ENCODE measurements at regions not wholly inside any gene's neighbourhood (a gene's known extent, or its start where the extent isn't known, plus 50 kb on each side); places are given as distances from the start of the nearest gene placed in this dataset.

GRCh38 chr7:25279705-25280104 is 51.4 kb upstream of the NPVF start:
- no peak for DNase-seq (ENCODE audit: low spot score)
- intact Hi-C loops (cut with DNase I) = no loop called here

- no peak for DNase-seq (ENCODE audit: low spot score)
These were observed 51.9 kb upstream of the NPVF start for GRCh38 chr7:25280181-25280580.

GRCh38 chr7:25282194-25282593 is 53.9 kb upstream of the NPVF start:
- no peak for DNase-seq (ENCODE audit: low spot score)
- intact Hi-C loops (cut with DNase I) = no loop called here

More at GRCh38 chr7:25280181-25280580, 51.9 kb upstream of the NPVF start:
- intact Hi-C loops (cut with DNase I) = no loop called here

GRCh38 chr7:25286756-25287155 is 58.5 kb upstream of the NPVF start:
- intact Hi-C loops (cut with DNase I) = no loop called here

GRCh38 chr7:25287291-25287690 is 59.0 kb upstream of the NPVF start:
- intact Hi-C loops (cut with DNase I) = no loop called here
- no peak for DNase-seq (ENCODE audit: low spot score)

More at GRCh38 chr7:25286756-25287155, 58.5 kb upstream of the NPVF start:
- DNase-seq (ENCODE audit: low spot score) = no peak

- DNase-seq (ENCODE audit: low spot score) = no peak
- intact Hi-C loops (cut with DNase I) = no loop called here
These were observed 60.4 kb upstream of the NPVF start for GRCh38 chr7:25288556-25289307.

- no peak for DNase-seq (ENCODE audit: low spot score)
- intact Hi-C loops (cut with DNase I) = no loop called here
These were observed 61.2 kb upstream of the NPVF start for GRCh38 chr7:25289518-25289917.

- intact Hi-C loops (cut with DNase I) = no loop called here
- no peak for DNase-seq (ENCODE audit: low spot score)
These were observed 66.3 kb upstream of the NPVF start for GRCh38 chr7:25294624-25295023.

GRCh38 chr7:25295387-25295786 is 67.1 kb upstream of the NPVF start:
- intact Hi-C loops (cut with DNase I) = no loop called here

GRCh38 chr7:25296086-25296485 is 67.8 kb upstream of the NPVF start:
- no peak for DNase-seq (ENCODE audit: low spot score)
- intact Hi-C loops (cut with DNase I) = no loop called here

More at GRCh38 chr7:25295387-25295786, 67.1 kb upstream of the NPVF start:
- no peak for DNase-seq (ENCODE audit: low spot score)

GRCh38 chr7:25297278-25297677 is 69.0 kb upstream of the NPVF start:
- intact Hi-C loops (cut with DNase I) = no loop called here
- DNase-seq (ENCODE audit: low spot score) = no peak

- intact Hi-C loops (cut with DNase I) = no loop called here
- DNase-seq (ENCODE audit: low spot score) = no peak
These were observed 75.2 kb upstream of the NPVF start for GRCh38 chr7:25303281-25304181.

- intact Hi-C loops (cut with DNase I) = no loop called here
- no peak for DNase-seq (ENCODE audit: low spot score)
These were observed 76.4 kb upstream of the NPVF start for GRCh38 chr7:25304691-25305090.

- no peak for DNase-seq (ENCODE audit: low spot score)
- intact Hi-C loops (cut with DNase I) = no loop called here
These were observed 77.5 kb upstream of the NPVF start for GRCh38 chr7:25305831-25306230.

GRCh38 chr7:25307624-25308023 is 79.3 kb upstream of the NPVF start:
- intact Hi-C loops (cut with DNase I) = no loop called here
- DNase-seq (ENCODE audit: low spot score) = no peak

- DNase-seq (ENCODE audit: low spot score) = no peak
- intact Hi-C loops (cut with DNase I) = no loop called here
These were observed 80.0 kb upstream of the NPVF start for GRCh38 chr7:25308246-25308645.

- intact Hi-C loops (cut with DNase I) = no loop called here
- DNase-seq (ENCODE audit: low spot score) = no peak
These were observed 80.8 kb upstream of the NPVF start for GRCh38 chr7:25308906-25309705.

GRCh38 chr7:25310896-25311295 is 82.6 kb upstream of the NPVF start:
- no peak for DNase-seq (ENCODE audit: low spot score)
- intact Hi-C loops (cut with DNase I) = no loop called here

GRCh38 chr7:25311346-25311745 is 83.1 kb upstream of the NPVF start:
- no peak for DNase-seq (ENCODE audit: low spot score)
- intact Hi-C loops (cut with DNase I) = no loop called here

GRCh38 chr7:25312968-25313367 is 84.7 kb upstream of the NPVF start:
- DNase-seq (ENCODE audit: low spot score) = no peak
- intact Hi-C loops (cut with DNase I) = no loop called here
